ENCODE measurements at regions not wholly inside any gene's neighbourhood (a gene's known extent, or its start where the extent isn't known, plus 50 kb on each side); places are given as distances from the start of the nearest gene placed in this dataset.
A peak's percentile ranks its signal among the peaks of the same experiment; 100 is the strongest.

GRCh38 chr2:4828682-4829374 is 863.4 kb upstream of the SOX11 start:
- ATAC-seq (no peak), DNase-seq (ENCODE audit: missing footprints) (no peak)
- intact Hi-C loops (cut with DNase I) = no loop called here

- intact Hi-C loops (cut with DNase I) = no loop called here
- DNase-seq (ENCODE audit: missing footprints) (no peak), ATAC-seq (no peak)
These were observed 860.4 kb upstream of the SOX11 start for GRCh38 chr2:4831751-4832150.

GRCh38 chr2:4832642-4833041 is 859.5 kb upstream of the SOX11 start:
- intact Hi-C loops (cut with DNase I) = no loop called here
- ATAC-seq = no peak

DNA sequence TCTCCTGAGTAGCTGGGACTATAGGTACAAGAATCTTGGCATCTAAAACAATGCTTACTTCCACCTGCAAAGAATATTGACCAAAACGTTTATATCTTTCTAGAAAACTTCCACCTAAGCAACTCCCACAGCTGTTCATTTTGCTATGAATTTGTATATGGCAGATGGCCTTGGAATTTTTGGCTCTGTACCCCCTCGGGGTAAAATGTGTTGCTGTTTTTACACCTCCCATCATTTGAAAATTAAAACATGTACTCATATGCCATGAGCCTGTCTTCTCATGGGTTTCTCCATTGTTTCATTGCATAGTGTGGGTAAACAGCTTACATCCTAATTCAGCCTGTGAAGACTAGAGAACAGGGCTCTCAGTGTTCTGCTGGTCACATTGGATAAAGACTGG is 853.6 kb upstream of the SOX11 start:
- ATAC-seq (no peak), DNase-seq (ENCODE audit: missing footprints) (no peak)
- intact Hi-C loops (cut with DNase I) = no loop called here

More at GRCh38 chr2:4832642-4833041, 859.5 kb upstream of the SOX11 start:
- no peak for DNase-seq (ENCODE audit: missing footprints)

- no peak for DNase-seq (ENCODE audit: missing footprints)
- no peak for ATAC-seq
- intact Hi-C loops (cut with DNase I) = no loop called here
These were observed 851.4 kb upstream of the SOX11 start for GRCh38 chr2:4840791-4841190.

DNA sequence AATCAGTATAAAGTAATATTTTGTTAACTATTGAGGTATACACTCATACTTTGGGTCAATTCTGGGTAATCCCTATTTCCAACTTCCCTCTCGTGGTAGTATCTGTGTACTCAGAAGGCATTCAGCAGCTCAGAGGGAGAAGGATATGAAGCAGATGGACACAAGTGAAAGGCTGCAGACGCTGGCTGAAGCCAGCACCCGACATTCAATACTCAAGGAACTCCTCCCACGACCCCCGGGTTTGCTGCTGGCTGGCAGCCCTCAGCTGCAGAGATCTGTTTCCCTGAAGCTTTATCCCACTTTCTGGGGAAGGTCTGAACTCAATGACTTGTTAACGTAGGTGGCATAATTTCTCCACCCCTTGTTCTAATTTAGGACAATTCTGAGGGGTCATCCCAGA is 847.3 kb upstream of the SOX11 start:
- no peak for DNase-seq (ENCODE audit: missing footprints)
- no peak for ATAC-seq
- intact Hi-C loops (cut with DNase I) = no loop called here

DNA sequence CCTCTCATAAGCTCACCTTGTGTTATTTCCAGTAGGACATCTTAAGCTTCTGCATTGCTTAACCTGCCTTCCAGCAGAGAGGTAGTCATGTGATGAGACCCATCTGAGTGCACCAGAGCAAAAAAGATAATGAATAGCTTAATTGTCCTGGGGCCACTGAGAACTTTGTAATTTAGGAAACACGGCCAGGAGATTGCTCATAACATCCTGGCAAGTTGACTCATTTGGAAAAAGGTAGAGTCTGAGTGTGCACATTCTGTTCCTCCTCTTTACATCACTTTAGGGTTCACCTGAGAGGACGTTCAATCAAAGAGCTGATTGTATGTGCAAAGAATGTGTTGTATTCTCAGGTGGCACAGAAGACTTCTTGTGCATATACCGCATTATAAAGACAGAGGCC is 830.2 kb upstream of the SOX11 start:
- no peak for ATAC-seq
- intact Hi-C loops (cut with DNase I) = no loop called here

DNA sequence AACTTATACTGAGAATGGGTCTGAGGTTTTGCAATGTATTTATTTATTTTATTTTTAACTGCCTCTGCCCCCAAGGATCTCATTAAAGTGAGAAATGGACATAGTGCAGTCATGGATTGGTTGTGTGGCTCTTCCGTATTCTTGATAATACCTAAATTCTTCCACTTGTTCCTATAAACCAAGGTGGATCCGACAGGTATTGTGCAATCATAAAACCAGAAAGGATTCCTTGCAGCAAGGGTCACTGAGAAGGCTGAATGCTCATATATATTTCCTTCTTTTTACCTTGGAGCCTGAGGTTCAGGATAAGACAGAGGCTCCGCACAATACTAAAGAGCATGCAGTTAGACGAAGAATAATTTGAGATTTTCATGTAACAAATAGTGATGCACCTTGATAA is 826.0 kb upstream of the SOX11 start:
- ATAC-seq (no peak), DNase-seq (ENCODE audit: missing footprints) (no peak)
- intact Hi-C loops (cut with DNase I) = no loop called here

More for the DNA sequence above, 830.2 kb upstream of the SOX11 start:
- DNase-seq (ENCODE audit: missing footprints) = no peak

- intact Hi-C loops (cut with DNase I) = no loop called here
- ATAC-seq (no peak), DNase-seq (ENCODE audit: missing footprints) (no peak)
These were observed 823.7 kb upstream of the SOX11 start for GRCh38 chr2:4868466-4868865.

- DNase-seq (ENCODE audit: missing footprints) (no peak), ATAC-seq (no peak)
- intact Hi-C loops (cut with DNase I) = no loop called here
These were observed 823.0 kb upstream of the SOX11 start for GRCh38 chr2:4869154-4869553.

- intact Hi-C loops (cut with DNase I) = no loop called here
- DNase-seq (ENCODE audit: missing footprints) = no peak
- no peak for ATAC-seq
These were observed 818.8 kb upstream of the SOX11 start for GRCh38 chr2:4873364-4873763.

GRCh38 chr2:4873876-4874593 is 818.1 kb upstream of the SOX11 start:
- no peak for ATAC-seq
- intact Hi-C loops (cut with DNase I) = no loop called here
- DNase-seq (ENCODE audit: missing footprints) = no peak

DNA sequence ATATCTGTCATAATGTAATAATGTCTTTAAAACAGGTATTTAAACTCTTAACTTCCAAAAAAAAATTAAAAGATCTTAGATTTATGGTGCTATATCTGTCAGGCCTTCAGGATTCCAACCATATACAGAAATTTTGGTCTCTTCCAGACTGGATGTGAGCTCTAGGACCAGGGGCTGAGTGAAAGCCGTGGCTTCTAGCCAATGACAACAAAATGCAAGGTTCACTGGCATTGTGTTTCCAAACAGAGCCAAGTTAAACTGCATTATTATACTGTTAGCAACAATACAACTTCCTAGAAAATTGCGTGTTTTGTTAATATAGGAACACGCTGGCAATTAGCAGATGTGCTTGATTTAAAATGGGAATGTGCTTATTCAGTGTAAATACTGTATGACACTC is 809.8 kb upstream of the SOX11 start:
- DNase-seq (ENCODE audit: missing footprints) = no peak
- intact Hi-C loops (cut with DNase I) = no loop called here
- no peak for ATAC-seq

DNA sequence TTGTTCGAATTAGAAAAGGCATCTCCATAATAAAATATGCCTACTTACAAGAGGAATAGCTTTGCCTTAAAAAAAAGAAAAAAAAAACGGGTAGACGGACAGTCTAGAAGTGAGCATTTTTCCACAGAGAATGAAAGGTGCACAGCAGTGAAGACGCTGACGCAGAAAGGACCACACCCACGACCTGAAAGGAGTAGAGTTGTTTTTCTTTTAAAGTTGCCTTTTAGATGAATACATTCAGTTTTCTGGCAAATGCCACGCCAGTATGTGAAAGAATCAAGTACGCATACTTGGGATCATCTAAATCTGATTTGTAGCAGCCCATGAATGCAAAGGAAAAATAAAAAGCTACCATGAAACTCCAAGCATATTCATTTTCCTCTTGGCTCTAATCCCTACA is 809.2 kb upstream of the SOX11 start:
- ATAC-seq = no peak
- intact Hi-C loops (cut with DNase I) = no loop called here
- DNase-seq (ENCODE audit: missing footprints) = no peak

DNA sequence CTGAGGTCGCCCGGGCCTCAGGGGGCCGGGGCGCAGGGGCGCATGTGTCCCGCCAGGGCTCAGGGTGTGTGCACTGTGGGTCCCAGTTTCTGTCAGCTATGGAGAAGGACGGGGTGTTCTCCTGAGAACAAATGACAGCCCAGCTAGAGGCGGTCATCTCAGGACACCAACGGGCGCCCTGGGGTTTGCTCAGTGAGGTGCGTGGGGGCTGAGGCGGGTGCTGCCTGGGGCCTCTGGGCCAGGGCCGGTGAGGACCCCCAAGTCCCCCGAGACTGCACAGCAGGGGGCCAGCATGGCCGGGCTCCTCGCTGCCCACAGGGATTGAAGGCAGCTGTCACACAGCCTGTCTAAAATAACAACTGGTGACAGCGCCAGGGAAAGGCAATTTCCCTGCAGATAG is 808.8 kb upstream of the SOX11 start:
- ATAC-seq = no peak
- intact Hi-C loops (cut with DNase I) = no loop called here
- no peak for DNase-seq (ENCODE audit: missing footprints)

GRCh38 chr2:4884117-4884571 is 808.0 kb upstream of the SOX11 start:
- DNase-seq (ENCODE audit: missing footprints) = peak; percentile 47
- intact Hi-C loops (cut with DNase I) = no loop called here

GRCh38 chr2:4891394-4891793 is 800.8 kb upstream of the SOX11 start:
- intact Hi-C loops (cut with DNase I) = no loop called here
- DNase-seq (ENCODE audit: missing footprints) = no peak
- no peak for ATAC-seq

More at GRCh38 chr2:4884117-4884571, 808.0 kb upstream of the SOX11 start:
- no peak for ATAC-seq

DNA sequence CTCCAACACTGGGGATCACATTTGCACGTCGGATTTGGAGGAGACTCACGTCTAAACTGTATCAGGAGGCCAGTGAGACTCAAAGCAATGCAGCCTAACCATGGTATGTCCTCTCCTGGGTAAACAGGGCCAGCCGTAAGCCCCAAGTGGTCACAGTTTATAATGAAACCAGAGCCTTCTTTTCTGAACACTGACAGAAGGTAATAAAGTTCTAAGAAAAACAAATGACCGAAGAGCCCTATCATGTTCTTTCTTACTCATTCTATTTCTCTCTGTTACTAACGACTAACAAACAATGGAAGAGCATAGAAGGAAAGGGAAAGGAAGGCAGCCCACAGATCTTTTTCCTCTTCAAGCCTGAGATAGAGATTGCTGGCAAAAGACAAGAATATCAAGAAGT is 796.8 kb upstream of the SOX11 start:
- intact Hi-C loops (cut with DNase I) = no loop called here
- no peak for ATAC-seq
- no peak for DNase-seq (ENCODE audit: missing footprints)

DNA sequence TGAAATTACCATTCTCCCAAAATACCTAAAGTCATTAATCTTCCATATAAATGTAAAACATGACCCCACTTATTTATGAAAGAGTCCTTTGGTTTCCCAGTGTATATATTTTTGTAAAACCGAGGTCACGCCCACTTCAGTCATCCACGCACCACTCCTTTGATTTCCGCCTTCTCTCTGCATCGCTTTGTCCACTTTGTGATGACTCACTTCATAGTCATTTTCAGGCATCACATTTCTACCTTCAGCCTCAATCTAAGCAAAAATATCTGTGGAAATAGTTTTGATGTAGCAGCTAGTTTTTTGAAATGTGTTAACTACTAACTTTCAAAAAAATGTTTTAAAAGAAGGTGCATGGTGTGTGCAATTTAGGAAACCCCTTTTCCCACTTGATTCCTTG is 793.5 kb upstream of the SOX11 start:
- intact Hi-C loops (cut with DNase I) = no loop called here
- DNase-seq (ENCODE audit: missing footprints) (no peak), ATAC-seq (no peak)

DNA sequence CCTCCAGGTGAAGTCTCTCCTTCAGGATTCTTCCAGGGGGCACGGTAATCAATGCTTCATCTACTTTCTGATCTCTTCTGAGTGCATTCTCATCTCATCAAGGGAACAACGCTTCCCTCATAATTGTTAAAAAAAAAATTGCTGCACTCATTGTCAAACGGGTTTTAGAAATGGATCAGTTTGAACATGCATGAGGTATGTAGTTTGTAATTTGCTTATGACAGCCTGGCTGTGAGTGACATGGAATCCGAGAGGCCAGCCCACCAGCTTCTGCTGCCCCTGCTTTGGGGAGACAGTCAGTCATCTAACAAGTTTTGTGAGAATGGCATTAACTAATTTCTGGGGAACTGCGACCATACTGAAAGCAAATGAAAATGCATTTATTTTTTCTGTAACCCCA is 791.9 kb upstream of the SOX11 start:
- no peak for DNase-seq (ENCODE audit: missing footprints)
- no peak for ATAC-seq
- intact Hi-C loops (cut with DNase I) = no loop called here
